Uterus (tissue), 3 donors: ENCODE measurements at regions not wholly inside any gene's neighbourhood (a gene's known extent, or its start where the extent isn't known, plus 50 kb on each side); places are given as distances from the start of the nearest gene placed in this dataset.

Experiments
- DNase-seq, 2 donors: peaks; one replicate each; pipeline ENCODE4 v3.0.0-alpha.2; 2019 to 2020
- H3K27ac ChIP-seq, 2 donors: fragments of 200-600 bp; sonication (generic); 1 replicate in 1 of 2; 2 replicates in 1 of 2; pipeline ENCODE4 v1.5.1; 2016 to 2018
- H3K27me3 ChIP-seq, 2 donors: fragments of 200-600 bp; sonication (generic); one replicate each; pipeline ENCODE4 v1.5.1; 2018 to 2019; ENCODE audit warnings: control low read depth in 1 of 2
- H3K36me3 ChIP-seq, 2 donors: fragments of 200-600 bp; sonication (generic); one replicate each; pipeline ENCODE4 v1.5.1; 2019; ENCODE audit warnings: control low read depth in 1 of 2
- H3K4me1 ChIP-seq, 2 donors: fragments of 200-600 bp; sonication (generic); one replicate each; pipeline ENCODE4 v1.5.1; 2018 to 2019; ENCODE audit warnings: control low read depth in 1 of 2
- H3K4me3 ChIP-seq, 2 donors: fragments of 200-600 bp; sonication (generic); 1 replicate in 1 of 2; 2 replicates in 1 of 2; pipeline ENCODE4 v1.5.1; 2018 to 2019; ENCODE audit warnings: mild to moderate bottlenecking in 1 of 2
- H3K9me3 ChIP-seq, 2 donors: fragments of 200-600 bp; sonication (generic); one replicate each; pipeline ENCODE4 v1.5.1; 2019; ENCODE audit warnings: control low read depth in 1 of 2
- POLR2A ChIP-seq, 2 donors: fragments of 450-650 bp; IDR thresholded peaks; one replicate each; pipeline ENCODE4 v1.6.1; 2016; ENCODE audit warnings: antibody characterized with exemption in 2 of 2, mild to moderate bottlenecking in 1 of 2, moderate library complexity in 1 of 2
- intact Hi-C: fragments of 100-400 bp; cut with DNase I; formaldehyde crosslinking; loops from one replicate; pipeline ENCODE4 v1.15.1; 2023; ENCODE audit warnings: low total_unique reads
- TF ChIP-seq, protein P1 (sequence below), 4 experiments: fragments of 200-600 bp in 2 of 4; fragments of 450-650 bp in 2 of 4; sonication (generic) in 2 of 4; IDR thresholded peaks; one replicate each; pipeline ENCODE4 v1.5.1; 2016 to 2019; ENCODE audit warnings: antibody characterized with exemption in 4 of 4, mild to moderate bottlenecking in 2 of 4, moderate library complexity in 1 of 4
- donor health status: DM: yes; HTN: yes; CAD: no.

DNA sequence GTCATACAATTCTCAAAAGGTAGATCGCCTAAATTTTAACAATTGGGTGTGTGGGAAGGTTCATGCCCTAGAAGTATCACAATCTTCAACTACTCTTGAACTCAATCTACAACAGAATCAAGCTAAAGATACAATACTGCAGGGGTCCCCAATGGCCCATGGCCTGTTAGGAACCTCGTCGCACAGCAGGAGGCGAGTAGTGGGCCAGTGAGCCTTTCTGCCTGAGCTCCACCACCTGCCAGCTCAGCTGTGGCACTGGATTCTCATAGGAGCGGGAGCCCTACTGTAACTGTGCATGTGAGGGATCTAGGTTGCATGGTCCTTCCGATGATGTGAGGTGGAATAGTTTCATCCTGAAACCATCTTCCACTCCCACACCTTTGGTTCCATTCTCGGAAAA, 230.6 kb downstream of the KLF12 start:
- intact Hi-C loops = loop anchor here (10.0 kb wide), 1 partner anchor 59 kb away; no protein-coding TSS in a partner anchor
- DNase-seq = no peak
- TF ChIP-seq, protein P1, sequence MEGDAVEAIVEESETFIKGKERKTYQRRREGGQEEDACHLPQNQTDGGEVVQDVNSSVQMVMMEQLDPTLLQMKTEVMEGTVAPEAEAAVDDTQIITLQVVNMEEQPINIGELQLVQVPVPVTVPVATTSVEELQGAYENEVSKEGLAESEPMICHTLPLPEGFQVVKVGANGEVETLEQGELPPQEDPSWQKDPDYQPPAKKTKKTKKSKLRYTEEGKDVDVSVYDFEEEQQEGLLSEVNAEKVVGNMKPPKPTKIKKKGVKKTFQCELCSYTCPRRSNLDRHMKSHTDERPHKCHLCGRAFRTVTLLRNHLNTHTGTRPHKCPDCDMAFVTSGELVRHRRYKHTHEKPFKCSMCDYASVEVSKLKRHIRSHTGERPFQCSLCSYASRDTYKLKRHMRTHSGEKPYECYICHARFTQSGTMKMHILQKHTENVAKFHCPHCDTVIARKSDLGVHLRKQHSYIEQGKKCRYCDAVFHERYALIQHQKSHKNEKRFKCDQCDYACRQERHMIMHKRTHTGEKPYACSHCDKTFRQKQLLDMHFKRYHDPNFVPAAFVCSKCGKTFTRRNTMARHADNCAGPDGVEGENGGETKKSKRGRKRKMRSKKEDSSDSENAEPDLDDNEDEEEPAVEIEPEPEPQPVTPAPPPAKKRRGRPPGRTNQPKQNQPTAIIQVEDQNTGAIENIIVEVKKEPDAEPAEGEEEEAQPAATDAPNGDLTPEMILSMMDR (IDR thresholded peaks at IDR 0.05) = no peak
- TF ChIP-seq POLR2A (IDR thresholded peaks at IDR 0.05) = no peak

DNA sequence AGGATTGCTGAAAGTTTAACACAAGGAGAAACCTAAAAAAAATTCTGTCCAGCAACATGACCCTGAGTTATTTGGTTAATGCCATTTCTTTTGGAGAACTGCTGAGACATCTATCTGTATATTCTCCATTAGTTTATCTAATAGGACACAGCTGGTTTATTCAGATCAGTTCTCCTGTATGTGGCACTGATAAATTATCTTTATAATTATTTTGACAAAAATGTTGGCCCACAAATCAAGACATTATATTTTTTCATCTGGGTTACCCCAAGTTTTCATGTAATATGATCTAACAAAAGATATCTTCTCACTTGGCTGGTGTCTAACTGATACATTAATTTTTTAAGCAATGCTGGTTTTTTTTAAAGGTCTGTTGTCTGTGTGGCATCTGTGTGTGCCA, 231.4 kb downstream of the KLF12 start:
- TF ChIP-seq, protein P1 (IDR thresholded peaks at IDR 0.05) = no peak
- TF ChIP-seq POLR2A (IDR thresholded peaks at IDR 0.05) = no peak
- Histone ChIP-seq H3K4me3 (no peak overlapping the region), H3K27ac (no peak overlapping the region), H3K27me3 (no peaks in the 10 kb centered on the region), H3K36me3 (no peaks in the 10 kb centered on the region), H3K4me1 (no peaks in the 10 kb centered on the region), H3K9me3 (no peaks in the 10 kb centered on the region)
- DNase-seq = no peak
- intact Hi-C loops = loop anchor here (10.0 kb wide), 1 partner anchor 58 kb away; no protein-coding TSS in a partner anchor

More for the DNA sequence above, 230.6 kb downstream of the KLF12 start:
- no peaks in the 10 kb centered on the region for H3K4me1 ChIP-seq
- no peaks in the 10 kb centered on the region for H3K27me3 ChIP-seq
- no peaks in the 10 kb centered on the region for H3K9me3 ChIP-seq
- H3K27ac ChIP-seq = no peak overlapping the region
- no peak overlapping the region for H3K4me3 ChIP-seq
- no peaks in the 10 kb centered on the region for H3K36me3 ChIP-seq

DNA sequence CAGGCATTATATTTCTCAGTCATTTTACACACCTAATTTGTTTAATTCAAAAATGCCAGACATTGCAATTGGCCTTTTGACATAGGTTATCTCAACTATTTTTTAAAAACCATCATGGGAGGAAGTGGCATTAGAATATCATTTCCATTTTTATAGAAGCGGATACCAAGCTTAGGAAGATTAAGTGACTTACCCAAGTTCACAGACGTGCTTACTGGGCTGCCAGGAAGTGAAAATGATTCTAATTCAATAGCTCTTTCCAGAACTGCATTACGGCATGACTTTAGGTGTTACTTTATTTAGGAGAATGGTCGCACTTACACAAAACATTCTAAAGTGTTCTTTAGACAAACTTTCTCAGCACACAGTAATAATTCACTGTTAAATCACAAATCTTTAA, 231.9 kb downstream of the KLF12 start:
- intact Hi-C loops = loop anchor here (10.0 kb wide), 1 partner anchor 57 kb away; no protein-coding TSS in a partner anchor
- H3K27me3 ChIP-seq = no peaks in the 10 kb centered on the region
- no peak for DNase-seq
- H3K4me3 ChIP-seq = no peak overlapping the region
- H3K9me3 ChIP-seq = no peaks in the 10 kb centered on the region
- no peak overlapping the region for H3K27ac ChIP-seq
- no peak for TF ChIP-seq POLR2A (IDR thresholded peaks at IDR 0.05)
- TF ChIP-seq, protein P1 (IDR thresholded peaks at IDR 0.05) = no peak
- no peaks in the 10 kb centered on the region for H3K36me3 ChIP-seq
- no peaks in the 10 kb centered on the region for H3K4me1 ChIP-seq

DNA sequence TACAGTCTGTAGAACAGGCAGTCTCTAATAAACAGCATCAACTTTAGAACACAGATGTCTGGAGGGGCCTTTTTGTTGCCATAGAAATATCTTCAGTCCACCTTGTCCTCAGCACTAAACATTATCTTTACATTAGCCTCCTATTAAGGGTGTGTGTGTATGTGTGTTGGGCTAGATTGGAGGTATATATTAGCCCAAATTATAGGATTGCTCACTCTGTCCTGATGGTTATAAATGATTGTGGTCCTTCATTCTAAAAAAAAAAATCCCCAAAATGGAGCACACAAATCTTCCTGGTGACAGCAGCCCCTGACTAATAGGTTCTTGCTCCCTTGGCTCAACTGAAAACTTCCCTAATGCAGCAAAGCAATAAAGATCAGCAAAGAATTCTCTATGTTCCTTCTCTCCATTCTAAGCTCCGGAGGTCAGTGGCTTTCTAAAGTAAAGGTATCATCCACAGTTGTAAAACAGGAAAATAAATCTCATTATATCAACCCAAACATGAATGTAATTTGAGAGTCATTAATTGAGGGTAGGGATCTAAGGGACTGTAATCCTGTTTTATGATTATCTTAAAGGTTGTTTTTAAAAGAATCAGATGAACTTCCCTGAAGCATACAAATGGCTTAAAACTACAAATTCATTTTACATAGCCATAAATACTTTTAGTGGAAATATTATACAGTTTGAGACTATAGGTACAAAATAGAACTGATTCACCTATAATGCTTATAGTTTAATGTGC, 232.7 kb downstream of the KLF12 start:
- H3K27ac ChIP-seq = no peak overlapping the region

DNA sequence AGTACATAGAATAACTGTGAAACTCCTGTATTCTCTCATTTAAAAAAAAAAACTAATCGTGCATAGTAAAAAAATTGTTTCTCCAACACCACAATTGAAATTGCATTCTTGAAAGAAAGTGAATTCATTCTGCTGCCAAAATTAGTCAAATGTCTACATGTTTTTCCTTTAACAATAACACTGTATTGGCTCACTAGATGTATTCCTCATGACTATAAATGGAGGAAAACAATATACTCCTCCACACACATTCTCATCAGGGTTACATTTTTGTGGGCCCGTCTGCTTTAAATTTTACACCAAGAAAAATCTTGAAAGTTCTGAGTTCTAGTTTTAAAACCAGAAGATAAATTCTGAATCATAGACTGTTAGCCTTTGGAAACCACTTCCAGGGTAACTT, 233.6 kb downstream of the KLF12 start:
- no peaks in the 10 kb centered on the region for H3K9me3 ChIP-seq
- intact Hi-C loops = loop anchor here (10.0 kb wide), 1 partner anchor 56 kb away; no protein-coding TSS in a partner anchor
- no peaks in the 10 kb centered on the region for H3K4me1 ChIP-seq
- no peaks in the 10 kb centered on the region for H3K27me3 ChIP-seq
- no peak overlapping the region for H3K27ac ChIP-seq
- no peak overlapping the region for H3K4me3 ChIP-seq
- H3K36me3 ChIP-seq = no peaks in the 10 kb centered on the region
- no peak for TF ChIP-seq POLR2A (IDR thresholded peaks at IDR 0.05)
- TF ChIP-seq, protein P1 (IDR thresholded peaks at IDR 0.05) = no peak
- DNase-seq = no peak

More for the DNA sequence above, 232.7 kb downstream of the KLF12 start:
- TF ChIP-seq, protein P1 (IDR thresholded peaks at IDR 0.05) = no peak
- TF ChIP-seq POLR2A (IDR thresholded peaks at IDR 0.05) = no peak
- Histone ChIP-seq H3K9me3 (no peaks in the 10 kb centered on the region), H3K27me3 (no peaks in the 10 kb centered on the region), H3K4me3 (no peak overlapping the region), H3K36me3 (no peaks in the 10 kb centered on the region), H3K4me1 (no peaks in the 10 kb centered on the region)
- no peak for DNase-seq
- intact Hi-C loops = loop anchor here (10.0 kb wide), 1 partner anchor 57 kb away; no protein-coding TSS in a partner anchor
